HepG2 (cell line): ENCODE measurements at regions not wholly inside any gene's neighbourhood (a gene's known extent, or its start where the extent isn't known, plus 50 kb on each side); places are given as distances from the start of the nearest gene placed in this dataset.

Experiments used
- ATAC-seq: fragments of 200-7000 bp; cut with Tn5 transposase; 3 replicates; pipeline ENCODE4 v1.9.1; 2020; ENCODE audit warnings: mild to moderate bottlenecking, moderate library complexity
- BruUV-seq: library from RNA; stranded (reverse); fragments of 400-500 nt; replicated peaks from 2 replicates; lab custom pipeline; 2021; lab: Mats Ljungman, UMichigan
- CTCF ChIA-PET: fragments of 300-600 bp; formaldehyde crosslinking; extraction: SDS; loops from one replicate; lab custom pipeline; 2021; ENCODE audit warnings: low total read pairs, inconsistent platforms, low intra/inter-chr PET ratio; lab: Yijun Ruan, JAX
- POLR2A ChIA-PET: fragments of 350-600 bp; sonication (Branson Sonifier 250); formaldehyde crosslinking; loops from one replicate; lab custom pipeline; 2020; ENCODE audit warnings: antibody characterized with exemption, inconsistent platforms; lab: Yijun Ruan, JAX
- DNase-seq: peaks from one replicate; pipeline ENCODE4 v3.0.0-alpha.2; 2015; ENCODE audit warnings: low spot score
- FAIRE-seq: peaks from 3 replicates; lab custom pipeline; 2011; peaks lifted over from hg19 to GRCh38; lab: Jason Lieb, UNC
- H2AFZ ChIP-seq: one replicate; pipeline ENCODE4 v1.6.1; 2011; ENCODE audit warnings: low read length, inconsistent platforms
- H3K27ac ChIP-seq: fragments of 300-600 bp; 3 replicates; pipeline ENCODE4 v1.8.0; 2011; ENCODE audit warnings: mixed run types, mild to moderate bottlenecking, mixed read lengths, low read length, inconsistent platforms; ENCODE audit not compliant: insufficient read depth; ENCODE audit errors: extremely low read length
- H3K27me3 ChIP-seq, 2 experiments: fragments of 200-600 bp in 1 of 2; 2 replicates in 1 of 2; 3 replicates in 1 of 2; pipeline versions ENCODE4 v1.6.0 to v1.8.0; 2011; ENCODE audit warnings: low read length in 2 of 2, mild to moderate bottlenecking in 2 of 2, moderate library complexity in 2 of 2, inconsistent platforms in 1 of 2; ENCODE audit not compliant: insufficient read depth in 2 of 2, control insufficient read depth in 1 of 2
- H3K36me3 ChIP-seq, 2 experiments: fragments of 200-600 bp in 1 of 2; replicated peaks in 1 of 2; 2 replicates in 1 of 2; 3 replicates in 1 of 2; pipeline versions ENCODE4 v1.5.1 to v1.8.0; 2011; ENCODE audit warnings: low read length in 2 of 2, inconsistent platforms in 1 of 2; ENCODE audit not compliant: insufficient read depth in 2 of 2, control insufficient read depth in 1 of 2
- H3K4me1 ChIP-seq: 2 replicates; pipeline ENCODE4 v1.5.1; 2012; ENCODE audit warnings: low read length, inconsistent platforms; ENCODE audit not compliant: insufficient read depth
- H3K4me2 ChIP-seq: 2 replicates; pipeline ENCODE4 v1.6.0; 2011; ENCODE audit warnings: low read depth, low read length, inconsistent platforms
- H3K4me3 ChIP-seq, 3 experiments: fragments of 200-600 bp in 1 of 3; sonication (generic), shearing (Covaris generic) in 1 of 3; replicated peaks in 1 of 3; 2 replicates each; pipeline ENCODE4 v1.5.1; 2011 to 2016; ENCODE audit warnings: low read length in 3 of 3, inconsistent platforms in 2 of 3, low read depth in 2 of 3, mild to moderate bottlenecking in 2 of 3, control low read depth in 1 of 3, mixed read lengths in 1 of 3; ENCODE audit not compliant: insufficient read depth in 1 of 3
- H3K79me2 ChIP-seq: one replicate; pipeline ENCODE4 v1.6.1; 2011; ENCODE audit warnings: low read length, inconsistent platforms; ENCODE audit not compliant: insufficient read depth
- H3K9ac ChIP-seq: 2 replicates; pipeline ENCODE4 v1.6.0; 2011; ENCODE audit warnings: mild to moderate bottlenecking, low read depth, low read length, inconsistent platforms; ENCODE audit not compliant: insufficient read depth
- H3K9me3 ChIP-seq: 2 replicates; pipeline ENCODE4 v1.5.1; 2012; ENCODE audit warnings: mild to moderate bottlenecking, low read length
- H4K20me1 ChIP-seq: 2 replicates; pipeline ENCODE4 v1.6.0; 2011; ENCODE audit warnings: inconsistent platforms, mild to moderate bottlenecking, low read length, moderate library complexity; ENCODE audit not compliant: insufficient read depth
- HOXD1 ChIP-seq: sonication (generic); formaldehyde crosslinking; IDR thresholded peaks from 2 replicates; pipeline ENCODE4 v1.5.0; 2020; ENCODE audit warnings: missing genetic modification reagents
- MAFG ChIP-seq: sonication (generic); formaldehyde crosslinking; IDR thresholded peaks from 2 replicates; pipeline ENCODE4 v1.5.1; 2020; ENCODE audit warnings: mild to moderate bottlenecking, missing genetic modification reagents
- MXD4 ChIP-seq: IDR thresholded peaks from 2 replicates; pipeline ENCODE4 v1.6.1; 2016; ENCODE audit warnings: mild to moderate bottlenecking, missing biosample characterization, missing genetic modification reagents
- ZNF850 ChIP-seq: sonication (generic); formaldehyde crosslinking; conservative IDR thresholded peaks from 2 replicates; pipeline ENCODE4 v1.9.0; 2021; ENCODE audit warnings: mild to moderate bottlenecking, missing genetic modification reagents
- WGBS: methylation state at CpG from one replicate; pipeline ENCODE4 v1.1.6; 2017; ENCODE audit warnings: low lambda C conversion rate; 5-methylcytosine and 5-hydroxymethylcytosine counted together
- in situ Hi-C: cut with HindIII; loops from 2 replicates; pipeline ENCODE4 v1.10.0; 2017; ENCODE audit warnings: low pct_unique_long_range_greater_than_20kb; ENCODE audit not compliant: extremely low pct_ligation_motif_present
- intact Hi-C: fragments of 100-400 bp; cut with micrococcal nuclease; formaldehyde crosslinking; loops from one replicate; pipeline ENCODE4 v1.10.0; 2022; ENCODE audit not compliant: unreplicated experiment
- TF ChIP-seq, protein P1 (sequence below): sonication (generic); formaldehyde crosslinking; IDR thresholded peaks from 2 replicates; pipeline ENCODE4 v1.4.0; 2020; ENCODE audit warnings: mild to moderate bottlenecking, missing genetic modification reagents, borderline replicate concordance
- TF ChIP-seq, protein P2 (sequence below): IDR thresholded peaks from 2 replicates; pipeline ENCODE4 v1.6.1; 2016

DNA sequence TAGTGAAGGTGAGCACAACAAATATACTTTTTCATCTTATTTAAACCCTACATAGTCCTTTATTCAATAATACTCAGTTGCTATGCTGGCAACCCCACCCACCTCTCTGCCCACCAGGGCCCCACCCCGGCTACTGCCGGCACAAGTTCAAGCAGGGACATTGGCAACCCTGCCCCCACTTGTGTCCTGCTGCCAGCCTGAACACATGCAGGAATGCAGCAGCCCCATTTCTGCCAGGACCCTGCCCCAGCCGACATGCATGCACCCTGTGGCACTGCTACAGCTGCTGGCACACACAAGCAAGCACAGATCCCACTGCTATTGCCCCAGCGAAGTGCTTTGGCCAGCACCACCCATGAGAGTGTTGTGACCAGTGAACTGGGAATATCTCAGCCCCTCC is 289.8 kb downstream of the COG6 start:
- CTCF ChIA-PET, result interaction anchor here (4.4 kb wide), 1 partner anchor 737 kb away, joined by 32 read pairs; no protein-coding TSS in a partner anchor

More for the DNA sequence above, 289.8 kb downstream of the COG6 start:
- ATAC-seq (no peak), DNase-seq (no peak), FAIRE-seq (no peak)
- no peak overlapping the region for H2AFZ ChIP-seq
- no peaks in the 10 kb centered on the region for H3K36me3 ChIP-seq
- BruUV-seq, result no TSS peak
- H3K9ac ChIP-seq, result no peak overlapping the region
- no peaks in the 10 kb centered on the region for H3K79me2 ChIP-seq
- no peak overlapping the region for H3K4me3 ChIP-seq
- no peaks in the 10 kb centered on the region for H3K27me3 ChIP-seq
- no peak overlapping the region for H3K27ac ChIP-seq
- no peaks in the 10 kb centered on the region for H4K20me1 ChIP-seq
- POLR2A ChIA-PET, result no interaction called here
- no peak overlapping the region for H3K4me2 ChIP-seq
- intact Hi-C loops, result loop anchor here (10.0 kb wide), 1 partner anchor 260 kb away; no protein-coding TSS in a partner anchor
- H3K9me3 ChIP-seq, result no peaks in the 10 kb centered on the region
- in situ Hi-C loops, result no loop called here
- TF ChIP-seq, protein P1, sequence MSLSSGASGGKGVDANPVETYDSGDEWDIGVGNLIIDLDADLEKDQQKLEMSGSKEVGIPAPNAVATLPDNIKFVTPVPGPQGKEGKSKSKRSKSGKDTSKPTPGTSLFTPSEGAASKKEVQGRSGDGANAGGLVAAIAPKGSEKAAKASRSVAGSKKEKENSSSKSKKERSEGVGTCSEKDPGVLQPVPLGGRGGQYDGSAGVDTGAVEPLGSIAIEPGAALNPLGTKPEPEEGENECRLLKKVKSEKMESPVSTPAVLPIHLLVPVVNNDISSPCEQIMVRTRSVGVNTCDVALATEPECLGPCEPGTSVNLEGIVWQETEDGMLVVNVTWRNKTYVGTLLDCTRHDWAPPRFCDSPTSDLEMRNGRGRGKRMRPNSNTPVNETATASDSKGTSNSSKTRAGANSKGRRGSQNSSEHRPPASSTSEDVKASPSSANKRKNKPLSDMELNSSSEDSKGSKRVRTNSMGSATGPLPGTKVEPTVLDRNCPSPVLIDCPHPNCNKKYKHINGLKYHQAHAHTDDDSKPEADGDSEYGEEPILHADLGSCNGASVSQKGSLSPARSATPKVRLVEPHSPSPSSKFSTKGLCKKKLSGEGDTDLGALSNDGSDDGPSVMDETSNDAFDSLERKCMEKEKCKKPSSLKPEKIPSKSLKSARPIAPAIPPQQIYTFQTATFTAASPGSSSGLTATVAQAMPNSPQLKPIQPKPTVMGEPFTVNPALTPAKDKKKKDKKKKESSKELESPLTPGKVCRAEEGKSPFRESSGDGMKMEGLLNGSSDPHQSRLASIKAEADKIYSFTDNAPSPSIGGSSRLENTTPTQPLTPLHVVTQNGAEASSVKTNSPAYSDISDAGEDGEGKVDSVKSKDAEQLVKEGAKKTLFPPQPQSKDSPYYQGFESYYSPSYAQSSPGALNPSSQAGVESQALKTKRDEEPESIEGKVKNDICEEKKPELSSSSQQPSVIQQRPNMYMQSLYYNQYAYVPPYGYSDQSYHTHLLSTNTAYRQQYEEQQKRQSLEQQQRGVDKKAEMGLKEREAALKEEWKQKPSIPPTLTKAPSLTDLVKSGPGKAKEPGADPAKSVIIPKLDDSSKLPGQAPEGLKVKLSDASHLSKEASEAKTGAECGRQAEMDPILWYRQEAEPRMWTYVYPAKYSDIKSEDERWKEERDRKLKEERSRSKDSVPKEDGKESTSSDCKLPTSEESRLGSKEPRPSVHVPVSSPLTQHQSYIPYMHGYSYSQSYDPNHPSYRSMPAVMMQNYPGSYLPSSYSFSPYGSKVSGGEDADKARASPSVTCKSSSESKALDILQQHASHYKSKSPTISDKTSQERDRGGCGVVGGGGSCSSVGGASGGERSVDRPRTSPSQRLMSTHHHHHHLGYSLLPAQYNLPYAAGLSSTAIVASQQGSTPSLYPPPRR, result no peak
- TF ChIP-seq, protein P2, sequence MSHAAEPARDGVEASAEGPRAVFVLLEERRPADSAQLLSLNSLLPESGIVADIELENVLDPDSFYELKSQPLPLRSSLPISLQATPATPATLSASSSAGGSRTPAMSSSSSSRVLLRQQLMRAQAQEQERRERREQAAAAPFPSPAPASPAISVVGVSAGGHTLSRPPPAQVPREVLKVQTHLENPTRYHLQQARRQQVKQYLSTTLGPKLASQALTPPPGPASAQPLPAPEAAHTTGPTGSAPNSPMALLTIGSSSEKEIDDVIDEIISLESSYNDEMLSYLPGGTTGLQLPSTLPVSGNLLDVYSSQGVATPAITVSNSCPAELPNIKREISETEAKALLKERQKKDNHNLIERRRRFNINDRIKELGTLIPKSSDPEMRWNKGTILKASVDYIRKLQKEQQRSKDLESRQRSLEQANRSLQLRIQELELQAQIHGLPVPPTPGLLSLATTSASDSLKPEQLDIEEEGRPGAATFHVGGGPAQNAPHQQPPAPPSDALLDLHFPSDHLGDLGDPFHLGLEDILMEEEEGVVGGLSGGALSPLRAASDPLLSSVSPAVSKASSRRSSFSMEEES (CRISPR knock-in tag), result no peak
- TF ChIP-seq ZNF850 (CRISPR knock-in tag), result no peak
- TF ChIP-seq MXD4, result no peak
- TF ChIP-seq MAFG (CRISPR knock-in tag), result no peak
- TF ChIP-seq HOXD1 (CRISPR knock-in tag), result no peak
- WGBS, result 45% methylated on average over 3 of the region's 4 CpGs
- no peaks in the 10 kb centered on the region for H3K4me1 ChIP-seq
